Sigmoid colon (tissue), 4 donors: ENCODE measurements at regions not wholly inside any gene's neighbourhood (a gene's known extent, or its start where the extent isn't known, plus 50 kb on each side); places are given as distances from the start of the nearest gene placed in this dataset.

ENCODE experiments used
- CTCF ChIP-seq, 4 experiments: fragments of 450-650 bp in 3 of 4; fragments of 200-600 bp in 1 of 4; IDR thresholded peaks; one replicate each; pipeline ENCODE4 v1.5.1; 2016 to 2019; ENCODE audit warnings: antibody characterized with exemption in 4 of 4, mild to moderate bottlenecking in 3 of 4, moderate library complexity in 2 of 4
- EP300 ChIP-seq, 4 donors: sonication (generic); formaldehyde crosslinking; IDR thresholded peaks; one replicate each; pipeline ENCODE4 v1.6.1; 2017; ENCODE audit warnings: antibody characterized with exemption in 4 of 4

GRCh38 chr17:83018658-83019193 is 60.7 kb upstream of the METRNL start:
- no peak for TF ChIP-seq EP300 (IDR thresholded peaks at IDR 0.05)
- TF ChIP-seq CTCF (IDR thresholded peaks at IDR 0.05), result no peak
